ENCODE measurements at regions not wholly inside any gene's neighbourhood (a gene's known extent, or its start where the extent isn't known, plus 50 kb on each side); places are given as distances from the start of the nearest gene placed in this dataset.

DNA sequence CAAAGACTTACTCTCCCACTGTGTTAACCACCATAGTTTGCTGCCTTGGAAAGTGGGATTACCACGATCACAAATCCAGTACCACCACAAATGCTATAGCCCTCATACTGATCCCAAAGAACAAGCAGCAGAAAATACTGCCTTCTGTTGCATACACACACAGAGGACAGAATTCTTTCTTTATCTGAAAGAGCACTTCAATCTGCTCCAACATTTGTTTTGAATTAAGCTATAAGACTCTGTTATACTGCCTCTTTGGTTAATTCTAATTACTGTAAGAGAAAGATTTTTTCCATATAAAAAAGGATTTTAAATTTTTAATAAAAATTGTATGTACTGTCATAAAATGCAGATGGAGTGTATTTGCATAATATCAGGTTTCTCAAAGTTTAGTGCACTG lies 69.8 kb downstream of the YIPF5 start (continued):
- TF ChIP-seq, protein P1, sequence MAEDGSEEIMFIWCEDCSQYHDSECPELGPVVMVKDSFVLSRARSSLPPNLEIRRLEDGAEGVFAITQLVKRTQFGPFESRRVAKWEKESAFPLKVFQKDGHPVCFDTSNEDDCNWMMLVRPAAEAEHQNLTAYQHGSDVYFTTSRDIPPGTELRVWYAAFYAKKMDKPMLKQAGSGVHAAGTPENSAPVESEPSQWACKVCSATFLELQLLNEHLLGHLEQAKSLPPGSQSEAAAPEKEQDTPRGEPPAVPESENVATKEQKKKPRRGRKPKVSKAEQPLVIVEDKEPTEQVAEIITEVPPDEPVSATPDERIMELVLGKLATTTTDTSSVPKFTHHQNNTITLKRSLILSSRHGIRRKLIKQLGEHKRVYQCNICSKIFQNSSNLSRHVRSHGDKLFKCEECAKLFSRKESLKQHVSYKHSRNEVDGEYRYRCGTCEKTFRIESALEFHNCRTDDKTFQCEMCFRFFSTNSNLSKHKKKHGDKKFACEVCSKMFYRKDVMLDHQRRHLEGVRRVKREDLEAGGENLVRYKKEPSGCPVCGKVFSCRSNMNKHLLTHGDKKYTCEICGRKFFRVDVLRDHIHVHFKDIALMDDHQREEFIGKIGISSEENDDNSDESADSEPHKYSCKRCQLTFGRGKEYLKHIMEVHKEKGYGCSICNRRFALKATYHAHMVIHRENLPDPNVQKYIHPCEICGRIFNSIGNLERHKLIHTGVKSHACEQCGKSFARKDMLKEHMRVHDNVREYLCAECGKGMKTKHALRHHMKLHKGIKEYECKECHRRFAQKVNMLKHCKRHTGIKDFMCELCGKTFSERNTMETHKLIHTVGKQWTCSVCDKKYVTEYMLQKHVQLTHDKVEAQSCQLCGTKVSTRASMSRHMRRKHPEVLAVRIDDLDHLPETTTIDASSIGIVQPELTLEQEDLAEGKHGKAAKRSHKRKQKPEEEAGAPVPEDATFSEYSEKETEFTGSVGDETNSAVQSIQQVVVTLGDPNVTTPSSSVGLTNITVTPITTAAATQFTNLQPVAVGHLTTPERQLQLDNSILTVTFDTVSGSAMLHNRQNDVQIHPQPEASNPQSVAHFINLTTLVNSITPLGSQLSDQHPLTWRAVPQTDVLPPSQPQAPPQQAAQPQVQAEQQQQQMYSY (CRISPR knock-in tag; IDR thresholded peaks at IDR 0.05) = no peak
- TF ChIP-seq SMAD1 (IDR thresholded peaks at IDR 0.05; ENCODE audit: low read depth, partially characterized antibody) (no peak), FOXK2 (IDR thresholded peaks at IDR 0.05) (no peak), SIN3A (IDR thresholded peaks at IDR 0.05; ENCODE audit: low read depth, low read length) (no peak), ESRRA (IDR thresholded peaks at IDR 0.05; ENCODE audit: low read length) (no peak), BACH1 (IDR thresholded peaks at IDR 0.05; ENCODE audit: borderline replicate concordance) (no peak), CBX5 (IDR thresholded peaks at IDR 0.05; ENCODE audit: low read depth) (no peak), CREB1 (IDR thresholded peaks at IDR 0.05; ENCODE audit: low read depth) (no peak)

DNA sequence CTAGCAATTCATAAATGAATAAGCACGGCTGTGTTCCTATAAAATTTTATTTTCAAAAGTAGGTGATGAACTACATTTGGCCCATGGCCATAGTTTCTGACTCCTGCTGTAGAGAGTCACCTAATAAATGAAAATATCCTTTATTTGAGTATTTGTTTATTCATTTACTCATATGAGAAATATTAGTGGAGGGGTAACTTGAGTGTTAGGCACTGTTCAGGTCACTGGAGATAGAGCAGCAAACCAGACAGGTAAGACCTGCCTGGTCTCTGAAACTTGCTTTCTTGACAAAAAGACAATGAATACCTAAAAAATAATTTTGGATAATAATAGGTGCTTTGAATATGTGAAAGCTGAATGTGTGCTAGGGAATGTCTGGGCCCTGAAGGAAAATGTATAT lies 68.8 kb downstream of the YIPF5 start:
- H3K36me3 ChIP-seq (ENCODE audit: control insufficient read depth in 2 of 2, insufficient read depth in 2 of 2, low read length in 1 of 2) = no peaks in the 10 kb centered on the region
- no TSS peak for BruUV-seq (replicated peaks)
- H3K27ac ChIP-seq (ENCODE audit: control insufficient read depth, insufficient read depth) = no peak overlapping the region
- TF ChIP-seq, protein P2, sequence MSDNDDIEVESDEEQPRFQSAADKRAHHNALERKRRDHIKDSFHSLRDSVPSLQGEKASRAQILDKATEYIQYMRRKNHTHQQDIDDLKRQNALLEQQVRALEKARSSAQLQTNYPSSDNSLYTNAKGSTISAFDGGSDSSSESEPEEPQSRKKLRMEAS (IDR thresholded peaks at IDR 0.05; ENCODE audit: low read depth, low read length) = no peak
- TF ChIP-seq, protein P3, sequence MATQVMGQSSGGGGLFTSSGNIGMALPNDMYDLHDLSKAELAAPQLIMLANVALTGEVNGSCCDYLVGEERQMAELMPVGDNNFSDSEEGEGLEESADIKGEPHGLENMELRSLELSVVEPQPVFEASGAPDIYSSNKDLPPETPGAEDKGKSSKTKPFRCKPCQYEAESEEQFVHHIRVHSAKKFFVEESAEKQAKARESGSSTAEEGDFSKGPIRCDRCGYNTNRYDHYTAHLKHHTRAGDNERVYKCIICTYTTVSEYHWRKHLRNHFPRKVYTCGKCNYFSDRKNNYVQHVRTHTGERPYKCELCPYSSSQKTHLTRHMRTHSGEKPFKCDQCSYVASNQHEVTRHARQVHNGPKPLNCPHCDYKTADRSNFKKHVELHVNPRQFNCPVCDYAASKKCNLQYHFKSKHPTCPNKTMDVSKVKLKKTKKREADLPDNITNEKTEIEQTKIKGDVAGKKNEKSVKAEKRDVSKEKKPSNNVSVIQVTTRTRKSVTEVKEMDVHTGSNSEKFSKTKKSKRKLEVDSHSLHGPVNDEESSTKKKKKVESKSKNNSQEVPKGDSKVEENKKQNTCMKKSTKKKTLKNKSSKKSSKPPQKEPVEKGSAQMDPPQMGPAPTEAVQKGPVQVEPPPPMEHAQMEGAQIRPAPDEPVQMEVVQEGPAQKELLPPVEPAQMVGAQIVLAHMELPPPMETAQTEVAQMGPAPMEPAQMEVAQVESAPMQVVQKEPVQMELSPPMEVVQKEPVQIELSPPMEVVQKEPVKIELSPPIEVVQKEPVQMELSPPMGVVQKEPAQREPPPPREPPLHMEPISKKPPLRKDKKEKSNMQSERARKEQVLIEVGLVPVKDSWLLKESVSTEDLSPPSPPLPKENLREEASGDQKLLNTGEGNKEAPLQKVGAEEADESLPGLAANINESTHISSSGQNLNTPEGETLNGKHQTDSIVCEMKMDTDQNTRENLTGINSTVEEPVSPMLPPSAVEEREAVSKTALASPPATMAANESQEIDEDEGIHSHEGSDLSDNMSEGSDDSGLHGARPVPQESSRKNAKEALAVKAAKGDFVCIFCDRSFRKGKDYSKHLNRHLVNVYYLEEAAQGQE (IDR thresholded peaks at IDR 0.05; ENCODE audit: low read depth, low read length) = no peak
- no peak for TF ChIP-seq MTA3 (IDR thresholded peaks at IDR 0.05; ENCODE audit: borderline replicate concordance, low read length)
- H3K4me3 ChIP-seq = no peak overlapping the region
- no peaks in the 10 kb centered on the region for H4K20me1 ChIP-seq (ENCODE audit: control insufficient read depth, insufficient read depth)
- H3K27me3 ChIP-seq (replicated peaks in 1 of 2; ENCODE audit: control insufficient read depth in 2 of 2, insufficient read depth in 2 of 2, low read length in 1 of 2) = no peaks in the 10 kb centered on the region; a peak in 1 of 4 replicates
- H3K9me3 ChIP-seq (replicated peaks; ENCODE audit: control insufficient read depth, insufficient read depth, low read length) = no peaks in the 10 kb centered on the region; the same call in 2 of the 3 replicates
- WGBS (ENCODE audit: insufficient coverage, insufficient replicate concordance, low lambda C conversion rate, missing lambda C conversion rate) = 0% methylated on average over 1 of the region's 1 CpG
- SMC1A ChIA-PET (ENCODE audit: uncharacterized antibody, unreplicated experiment) = interaction anchor here (0.8 to 1.4 kb wide), 3 partner anchors 10 to 28 kb away, joined by 3 to 5 read pairs (median 4); no protein-coding TSS in a partner anchor
- H3K9ac ChIP-seq (ENCODE audit: control insufficient read depth, insufficient read depth, low read length) = no peak overlapping the region
- ATAC-seq = no peak
- H3K79me2 ChIP-seq (ENCODE audit: control insufficient read depth, insufficient read depth, low read length) = no peaks in the 10 kb centered on the region
- no peak overlapping the region for H2AFZ ChIP-seq (ENCODE audit: control insufficient read depth, low read depth, low read length)
- in situ Hi-C loops (cut with MboI) = no loop called here
- no peaks in the 10 kb centered on the region for H3K4me1 ChIP-seq (ENCODE audit: control insufficient read depth, insufficient read depth, low read length)
- DNase-seq (ENCODE audit: low read depth, low spot score) = no peak
- CTCF ChIA-PET = interaction anchor here (1.5 kb wide), 1 partner anchor 185 kb away, joined by 3 read pairs; no protein-coding TSS in a partner anchor
- no peak overlapping the region for H3K4me2 ChIP-seq (ENCODE audit: control insufficient read depth, insufficient read depth)
- POLR2A ChIA-PET = no interaction called here
- FAIRE-seq = no peak
- RAD21 ChIA-PET (ENCODE audit: unreplicated experiment) = no interaction called here
- intact Hi-C loops (cut with micrococcal nuclease; ENCODE audit: unreplicated experiment) = no loop called here

All from GM12878 (cell line).